ENCODE measurements at regions not wholly inside any gene's neighbourhood (a gene's known extent, or its start where the extent isn't known, plus 50 kb on each side); places are given as distances from the start of the nearest gene placed in this dataset.
"Not testable (repeated sequence)": the region's sequence is repeated elsewhere in the genome, so short reads cannot be mapped to it uniquely, and the experiment has no call there.

DNA sequence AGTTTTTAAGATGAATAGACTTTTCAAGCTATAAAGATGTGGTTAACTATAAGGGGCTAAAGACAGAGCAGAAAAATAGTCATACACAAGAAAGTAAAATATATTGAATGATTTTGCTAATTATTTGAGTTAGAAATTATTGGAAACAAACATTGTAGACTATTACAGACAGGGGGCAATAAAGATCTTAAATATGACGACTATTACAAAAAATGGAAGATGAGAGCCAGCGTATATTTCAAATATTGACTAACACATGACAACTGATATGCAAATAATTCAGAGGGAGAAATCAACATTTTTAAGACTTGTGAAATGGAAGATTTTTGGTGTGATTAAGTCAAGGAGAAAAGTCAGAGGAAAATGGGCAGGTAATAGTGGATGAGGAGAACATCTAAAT is 520.2 kb upstream of the NUDT12 start:
- no peak for DNase-seq
- intact Hi-C loops (cut with DNase I): no loop called here

DNA sequence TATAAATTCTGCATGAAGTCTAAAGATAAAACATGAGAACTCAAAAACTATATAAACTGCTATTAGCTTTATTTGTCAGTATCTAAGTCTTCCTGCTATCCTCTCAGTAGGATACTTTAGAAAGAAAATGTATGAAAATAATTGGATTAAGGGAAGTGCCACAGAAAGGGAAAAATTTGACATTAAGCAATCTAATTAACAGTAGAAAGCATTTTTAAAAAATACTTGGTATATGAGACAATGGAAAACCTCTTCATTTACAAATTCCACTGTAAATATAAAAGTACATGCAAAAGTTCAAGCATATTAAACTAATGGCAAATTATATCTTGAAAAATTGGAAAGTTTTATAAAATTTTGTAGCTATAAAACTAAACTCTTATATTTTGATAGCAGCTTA is 518.6 kb upstream of the NUDT12 start:
- intact Hi-C loops (cut with DNase I): no loop called here
- DNase-seq: no peak

DNA sequence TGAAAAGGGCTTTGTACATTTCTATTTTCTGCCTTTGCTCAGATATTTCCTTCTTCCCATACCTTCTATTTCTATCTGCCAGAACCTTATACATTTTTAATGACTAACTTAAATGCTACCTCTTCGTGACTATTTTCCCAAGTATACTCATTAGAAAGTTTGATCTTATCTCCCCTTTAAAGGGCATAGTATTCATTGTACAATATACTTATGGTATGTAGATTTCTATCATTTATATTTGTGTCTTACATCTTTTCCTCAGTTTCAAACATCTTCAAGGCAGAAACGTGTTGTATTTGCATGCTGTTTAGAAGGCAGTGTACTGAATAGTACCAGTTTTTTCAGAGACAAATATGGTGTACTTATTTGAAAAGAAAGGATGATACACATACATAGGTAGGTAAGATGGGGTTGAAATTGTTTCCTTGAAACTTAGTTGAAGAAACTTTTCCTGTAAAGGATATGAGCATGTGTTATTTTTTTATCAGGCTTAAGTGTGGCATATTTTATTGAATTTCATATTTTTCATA is 518.1 kb upstream of the NUDT12 start:
- DNase-seq: no peak
- intact Hi-C loops (cut with DNase I): no loop called here

DNA sequence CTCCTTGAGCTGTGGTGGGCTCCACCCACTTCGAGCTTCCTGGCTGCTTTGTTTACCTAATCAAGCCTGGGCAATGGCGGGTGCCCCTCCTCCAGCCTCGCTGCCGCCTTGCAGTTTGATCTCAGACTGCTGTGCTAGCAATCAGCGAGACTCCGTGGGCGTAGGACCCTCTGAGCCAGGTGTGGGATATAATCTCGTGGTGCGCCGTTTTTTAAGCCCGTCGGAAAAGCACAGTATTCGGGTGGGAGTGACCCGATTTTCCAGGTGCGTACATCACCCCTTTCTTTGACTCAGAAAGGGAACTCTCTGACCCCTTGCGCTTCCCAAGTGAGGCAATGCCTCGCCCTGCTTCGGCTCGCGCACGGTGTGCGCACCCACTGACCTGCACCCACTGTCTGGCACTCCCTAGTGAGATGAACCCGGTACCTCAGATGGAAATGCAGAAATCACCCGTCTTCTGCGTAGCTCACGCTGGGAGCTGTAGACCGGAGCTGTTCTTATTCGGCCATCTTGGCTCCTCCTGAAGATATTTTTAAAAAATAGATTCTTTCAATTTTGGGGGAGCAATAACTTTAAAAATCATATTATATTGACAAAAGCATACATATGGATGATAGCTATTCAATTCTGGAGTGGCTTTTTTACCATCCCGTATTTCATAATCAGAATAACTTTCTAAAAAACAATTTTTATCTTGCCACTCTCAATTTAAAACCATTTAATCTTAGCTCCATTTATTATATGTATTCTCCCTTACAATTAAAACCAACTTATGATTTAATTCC is 517.5 kb upstream of the NUDT12 start:
- DNase-seq; intact Hi-C loops (cut with DNase I): not testable (repeated sequence)

DNA sequence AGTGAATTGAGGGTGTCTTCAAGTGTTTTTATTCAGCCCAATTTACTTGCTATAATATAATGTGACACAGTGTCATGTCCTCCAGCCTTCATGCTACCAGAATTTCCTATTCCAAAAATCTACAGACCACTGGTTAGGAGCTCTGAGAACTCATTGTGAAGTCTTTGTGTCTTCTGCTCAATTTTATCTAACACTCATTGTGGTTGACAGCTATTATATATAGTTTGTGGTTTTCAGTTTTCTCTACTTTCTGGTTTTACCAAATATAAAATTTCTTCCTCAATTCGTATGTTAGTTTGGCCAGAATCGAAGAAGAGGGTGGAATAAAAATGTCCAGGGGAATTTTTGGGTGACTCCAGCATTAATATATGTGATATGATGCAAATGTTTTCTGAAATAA is 509.3 kb upstream of the NUDT12 start:
- DNase-seq: no peak
- intact Hi-C loops (cut with DNase I): no loop called here

DNA sequence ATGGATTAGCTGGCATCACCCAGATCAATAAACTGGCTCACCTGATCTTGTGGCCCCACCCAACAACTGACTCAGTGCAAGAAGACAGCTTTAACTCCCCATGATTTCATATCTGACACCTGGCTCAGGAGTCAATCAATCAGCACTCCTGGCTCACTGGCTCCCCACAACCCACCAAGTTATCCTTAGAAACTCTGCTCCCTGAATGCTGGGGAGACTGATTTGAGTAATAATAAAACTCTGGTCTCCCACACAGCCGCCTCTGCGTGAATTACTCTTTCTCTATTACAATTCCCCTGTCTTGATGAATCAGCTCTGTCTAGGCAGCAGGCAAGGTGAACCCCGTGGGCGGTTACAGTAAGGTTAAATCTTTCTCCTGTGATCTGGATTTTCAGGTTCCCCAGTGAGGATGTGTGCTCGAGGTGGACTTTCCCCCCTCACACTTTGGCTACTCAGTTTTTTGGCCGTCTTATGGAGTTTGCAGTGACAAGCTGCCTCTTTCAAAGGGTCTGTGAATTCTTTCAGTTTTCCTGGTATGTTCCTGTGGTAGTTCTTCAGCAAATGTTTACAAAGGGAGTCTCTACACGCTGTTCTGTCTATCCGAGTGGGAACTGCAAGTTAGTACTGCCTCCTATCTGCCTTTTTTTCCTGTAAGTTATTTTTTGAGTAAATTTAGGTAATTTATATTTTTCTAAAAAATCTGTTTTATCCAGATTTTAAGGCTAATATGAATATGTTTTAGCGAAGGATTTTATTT is 500.2 kb upstream of the NUDT12 start:
- intact Hi-C loops (cut with DNase I): no loop called here
- DNase-seq: no peak

DNA sequence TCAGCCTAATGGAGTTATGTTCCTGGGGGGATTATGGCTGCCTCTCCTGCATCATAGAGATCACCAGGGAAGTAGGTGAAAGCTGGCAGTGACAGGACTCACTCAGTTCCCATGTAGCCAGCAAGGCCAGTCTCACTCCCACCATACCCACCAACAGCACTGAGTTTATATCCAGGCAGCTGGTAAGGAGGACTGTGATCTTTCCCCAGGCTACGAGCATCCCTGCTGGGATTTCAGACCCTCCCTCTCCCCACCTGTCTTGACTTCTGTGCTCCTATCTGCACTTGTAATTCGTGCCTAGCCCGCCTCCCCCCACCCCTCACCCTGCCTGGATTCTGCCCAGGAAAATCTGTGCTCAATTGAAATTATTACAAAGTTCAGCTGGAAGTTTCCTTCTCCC is 499.1 kb upstream of the NUDT12 start:
- intact Hi-C loops (cut with DNase I): no loop called here
- DNase-seq: peak in 1 of 10 donors; percentile 35

DNA sequence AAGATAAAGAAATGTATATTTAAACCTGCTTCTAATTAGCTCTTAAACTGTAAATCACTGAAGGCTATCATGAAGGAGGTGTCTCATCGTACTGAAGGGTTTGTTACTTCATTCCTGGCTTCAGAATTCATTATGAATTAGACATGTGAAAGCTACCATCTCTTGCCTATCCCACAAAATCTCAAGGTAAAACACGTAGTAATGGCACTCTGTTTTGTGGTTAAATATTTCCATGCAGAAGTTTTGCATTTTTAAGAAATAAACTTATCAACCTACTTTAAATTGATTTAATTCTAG is 490.7 kb upstream of the NUDT12 start:
- intact Hi-C loops (cut with DNase I): no loop called here

DNA sequence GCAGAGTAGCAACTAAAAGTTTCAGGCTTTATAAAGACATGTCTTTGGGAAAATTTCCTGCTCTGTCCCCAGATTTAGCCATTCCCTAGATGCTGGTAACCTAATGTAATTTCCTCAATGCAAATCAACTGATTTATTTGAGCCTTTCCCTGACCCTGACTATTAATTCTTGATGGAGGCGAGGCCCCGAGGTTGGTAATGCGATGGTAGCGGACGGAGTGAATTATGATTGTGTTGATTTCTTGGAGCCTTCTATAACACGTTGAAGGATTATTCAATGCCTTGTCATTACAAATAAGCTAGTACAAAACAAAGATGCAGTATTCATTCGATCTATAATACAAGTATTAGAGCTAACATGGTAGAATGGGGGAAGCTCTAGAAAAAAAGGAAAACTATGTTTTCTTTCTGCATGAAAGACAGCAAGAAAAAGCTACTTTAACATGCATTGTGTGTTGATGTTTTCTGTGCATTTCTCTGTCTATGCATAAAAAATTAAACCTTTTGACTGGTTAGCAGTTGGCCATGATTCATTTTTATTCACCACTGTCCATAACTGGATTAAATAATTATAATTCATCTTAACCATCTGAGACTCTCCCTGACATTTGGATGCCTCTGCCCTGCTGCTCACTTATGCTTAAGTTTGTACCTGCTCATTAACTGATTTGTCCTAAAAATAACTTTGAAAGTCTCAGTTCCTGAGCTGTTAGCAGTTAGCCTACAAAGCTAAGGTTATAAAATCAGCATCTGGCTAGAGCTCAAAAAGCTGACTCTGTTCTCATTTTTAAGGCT is 490.2 kb upstream of the NUDT12 start:
- DNase-seq: no peak
- intact Hi-C loops (cut with DNase I): no loop called here

More for the DNA sequence above, 490.7 kb upstream of the NUDT12 start:
- DNase-seq: no peak

DNA sequence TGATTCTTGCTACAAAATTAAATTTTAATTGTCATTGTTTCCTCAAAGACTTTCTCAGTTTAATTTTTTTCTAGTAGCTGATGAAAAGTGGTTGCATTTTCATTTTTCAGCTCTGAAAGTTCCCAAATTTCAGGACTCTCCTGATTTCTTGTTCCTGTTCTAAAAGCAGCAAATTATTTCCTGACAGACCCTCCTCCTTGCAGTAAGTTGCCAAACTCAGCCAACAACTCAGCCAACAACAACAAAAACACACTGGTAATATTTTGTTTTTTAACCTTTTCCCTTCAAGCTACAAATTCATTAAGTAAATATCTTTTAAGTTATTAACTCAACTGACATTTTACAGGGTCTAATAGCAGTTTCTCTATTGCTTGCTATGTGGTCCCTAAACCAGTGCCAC is 487.8 kb upstream of the NUDT12 start:
- DNase-seq: no peak
- intact Hi-C loops (cut with DNase I): no loop called here

DNA sequence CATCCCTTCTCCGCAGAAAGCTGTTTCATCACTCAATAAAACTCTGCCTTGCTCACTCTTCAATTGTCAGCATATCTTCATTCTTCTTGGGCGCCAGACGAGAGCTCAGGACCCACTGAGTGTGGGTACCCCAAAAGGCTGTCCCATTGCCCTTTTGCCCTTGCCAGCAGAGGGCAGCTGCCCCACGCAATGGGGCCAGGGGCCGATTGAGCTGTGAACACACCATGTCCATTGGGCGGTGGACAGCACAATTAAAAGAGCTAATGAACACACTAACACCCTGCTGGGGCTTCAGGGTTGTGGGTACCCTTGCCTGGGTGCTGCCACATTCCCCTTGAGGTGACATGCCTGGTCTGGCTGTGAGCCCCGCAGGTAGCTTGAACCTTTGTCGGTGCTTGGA is 487.2 kb upstream of the NUDT12 start:
- DNase-seq: peak in 1 of 10 donors; percentile 40
- intact Hi-C loops (cut with DNase I): no loop called here

DNA sequence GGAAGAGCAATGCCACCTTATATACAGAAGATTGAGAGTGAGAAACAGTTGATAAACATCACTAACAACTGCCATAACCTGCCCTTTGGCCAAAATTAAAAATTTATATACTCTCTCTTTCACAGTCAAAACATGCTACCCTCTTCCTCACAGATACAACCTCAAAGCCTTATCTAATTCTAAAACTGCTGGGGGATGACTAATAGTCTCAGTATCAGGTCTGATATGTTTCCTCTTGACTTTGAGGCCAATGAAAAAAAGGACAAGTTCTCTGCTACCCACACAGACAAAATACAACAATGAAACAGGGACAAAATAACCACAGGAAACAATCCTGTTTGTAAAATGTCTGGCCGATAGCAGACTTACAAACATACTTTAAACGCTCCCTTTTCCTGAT is 485.6 kb upstream of the NUDT12 start:
- DNase-seq: no peak
- intact Hi-C loops (cut with DNase I): no loop called here

DNA sequence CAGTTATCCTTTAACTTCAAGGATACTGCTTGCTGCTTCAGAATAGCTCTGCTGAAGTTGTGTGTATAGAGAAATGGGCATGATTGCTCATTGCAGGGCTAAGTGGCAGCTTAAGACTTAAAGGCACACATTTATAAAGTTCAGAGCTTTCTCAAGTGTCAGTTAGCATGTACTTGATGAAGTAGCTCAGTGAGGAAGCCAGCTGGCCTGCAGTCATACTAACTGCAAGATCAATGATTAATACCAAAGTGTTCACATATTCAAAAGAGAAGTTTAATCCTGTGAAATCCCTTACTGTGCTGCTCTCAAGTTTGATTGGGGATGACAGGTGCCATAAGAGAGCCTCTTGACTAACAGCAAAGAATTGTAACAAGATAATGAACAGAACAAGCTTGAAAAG is 483.4 kb upstream of the NUDT12 start:
- intact Hi-C loops (cut with DNase I): no loop called here
- no peak for DNase-seq

DNA sequence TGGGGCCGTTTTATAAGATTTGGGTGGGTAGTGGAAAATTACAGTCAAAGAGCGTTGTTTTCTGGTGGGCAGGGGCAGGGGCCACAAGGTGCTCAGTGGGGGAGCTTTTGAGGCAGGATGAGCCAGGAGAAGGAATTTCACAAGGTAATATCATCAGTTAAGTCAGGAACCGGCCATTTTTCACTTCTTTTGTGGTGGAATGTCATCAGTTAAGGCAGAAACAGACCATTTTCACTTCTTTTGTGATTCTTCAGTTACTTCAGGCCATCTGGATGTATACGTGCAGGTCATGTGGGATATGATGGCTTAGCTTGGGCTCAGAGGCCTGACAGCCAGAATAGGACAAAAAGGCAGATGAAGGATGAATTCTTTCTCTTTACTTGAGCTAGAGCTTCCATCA is 477.3 kb upstream of the NUDT12 start:
- DNase-seq; intact Hi-C loops (cut with DNase I): not testable (repeated sequence)

DNA sequence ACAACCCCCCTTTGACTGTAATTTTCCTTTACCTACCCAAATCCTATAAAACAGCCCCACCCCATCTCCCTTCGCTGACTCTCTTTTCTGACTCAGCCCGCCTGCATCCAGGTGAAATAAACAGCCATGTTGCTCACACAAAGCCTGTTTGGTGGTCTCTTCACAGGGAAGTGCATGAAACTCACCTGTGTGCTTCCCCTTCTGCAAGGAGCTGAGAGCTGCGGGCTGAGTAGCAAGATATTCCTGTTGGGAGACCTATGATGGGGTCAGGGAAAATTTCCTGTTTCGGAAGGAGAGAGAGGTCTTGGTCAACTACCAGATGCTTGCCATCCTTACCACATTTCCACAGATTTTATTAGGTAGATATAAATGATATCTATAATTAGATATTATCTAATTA is 474.5 kb upstream of the NUDT12 start:
- intact Hi-C loops (cut with DNase I); DNase-seq: not testable (repeated sequence)

DNA sequence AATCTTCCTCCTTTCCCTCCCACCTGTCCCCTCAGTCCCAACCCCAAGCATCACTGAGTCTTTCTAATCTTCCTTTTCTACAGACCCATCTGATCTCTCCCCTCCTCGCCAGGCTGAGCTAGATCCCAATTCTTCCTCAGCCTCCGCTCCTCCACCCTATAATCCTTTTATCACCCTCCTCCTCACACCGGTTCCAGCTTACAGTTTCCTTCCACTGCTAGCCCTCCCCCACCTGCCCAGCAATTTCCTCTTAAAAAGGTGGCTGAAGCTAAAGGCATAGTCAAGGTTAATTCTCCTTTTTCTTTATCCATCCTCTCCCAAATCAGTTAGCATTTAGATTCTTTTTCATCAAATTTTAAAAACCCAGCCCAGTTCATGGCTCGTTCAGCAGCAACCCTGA is 470.6 kb upstream of the NUDT12 start:
- intact Hi-C loops (cut with DNase I); DNase-seq: not testable (repeated sequence)

DNA sequence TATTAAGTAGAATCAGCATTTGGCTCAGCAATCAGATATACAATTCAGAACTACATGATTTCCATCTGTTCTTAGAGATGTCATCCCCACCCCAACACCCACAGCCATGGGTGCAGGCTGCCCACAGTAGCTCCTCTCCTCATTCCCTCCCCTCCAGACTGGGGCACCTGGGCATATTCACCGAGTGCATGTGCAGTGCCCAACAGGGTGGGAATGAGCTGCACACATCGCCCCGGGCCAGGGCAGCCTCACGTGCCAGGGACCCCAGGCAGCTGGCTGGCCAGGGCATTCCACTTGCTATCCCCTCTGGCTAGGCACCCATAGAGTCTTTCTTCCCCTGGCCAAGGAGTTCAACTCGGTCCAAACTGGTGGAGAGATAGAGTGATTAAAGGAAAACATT is 461.9 kb upstream of the NUDT12 start:
- intact Hi-C loops (cut with DNase I): no loop called here
- DNase-seq: peak in 2 of 10 donors; percentile 75 to 76

DNA sequence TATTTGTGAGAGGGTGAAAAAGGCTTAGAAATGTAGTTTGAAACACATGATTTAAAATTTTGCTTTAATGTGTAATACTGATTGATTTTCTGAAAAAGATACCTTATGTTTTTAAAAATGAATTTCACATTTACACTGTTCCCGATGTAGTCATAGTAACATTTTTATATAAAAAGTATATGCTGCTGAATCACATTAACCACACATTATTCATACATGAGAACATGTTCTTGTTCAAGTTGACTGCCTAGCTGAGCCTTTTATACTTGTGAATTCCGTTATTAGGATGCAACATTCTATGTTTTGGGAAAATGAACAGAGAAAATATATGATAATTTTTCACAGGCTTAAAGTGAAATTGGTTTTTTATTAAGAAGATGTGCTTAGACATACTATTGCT is 461.1 kb upstream of the NUDT12 start:
- intact Hi-C loops (cut with DNase I): no loop called here
- DNase-seq: no peak

DNA sequence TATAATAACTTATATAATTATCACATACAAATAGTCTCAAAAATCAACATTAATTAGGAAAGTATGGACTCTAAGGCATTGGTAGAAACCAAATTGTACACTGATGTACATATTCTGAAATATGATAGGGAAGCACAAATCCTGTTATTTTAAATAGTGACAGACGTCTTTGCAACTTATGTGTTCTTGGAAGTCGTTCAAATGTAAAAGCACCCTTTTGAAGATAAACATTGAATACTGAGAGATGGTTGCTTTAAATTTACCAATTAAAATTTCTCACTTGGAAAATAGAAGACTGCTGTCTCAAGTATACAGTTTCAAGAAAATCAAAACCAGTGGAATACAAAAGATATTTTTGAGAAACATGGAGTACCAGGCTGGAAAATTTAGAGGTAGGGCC is 457.4 kb upstream of the NUDT12 start:
- no peak for DNase-seq
- intact Hi-C loops (cut with DNase I): no loop called here

DNA sequence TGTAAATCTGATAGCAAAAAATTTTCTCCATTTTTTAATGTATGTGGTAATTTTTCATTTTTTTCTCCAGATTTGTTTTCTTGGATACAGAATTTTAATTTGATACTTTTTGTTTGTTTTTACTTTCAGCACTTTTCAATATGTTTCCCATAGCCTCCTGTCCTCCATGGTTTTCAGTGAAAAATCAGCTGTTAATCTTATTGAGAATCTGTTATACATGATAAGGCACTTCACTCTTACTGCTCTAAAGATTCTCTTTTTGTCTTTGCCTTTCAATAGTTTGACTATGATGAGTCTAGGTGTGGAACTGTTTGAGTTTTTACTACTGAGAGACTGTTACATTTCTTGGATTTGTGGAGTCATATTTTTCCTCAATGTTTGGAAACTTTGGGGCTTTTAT is 455.7 kb upstream of the NUDT12 start:
- intact Hi-C loops (cut with DNase I): no loop called here
- DNase-seq: no peak

DNA sequence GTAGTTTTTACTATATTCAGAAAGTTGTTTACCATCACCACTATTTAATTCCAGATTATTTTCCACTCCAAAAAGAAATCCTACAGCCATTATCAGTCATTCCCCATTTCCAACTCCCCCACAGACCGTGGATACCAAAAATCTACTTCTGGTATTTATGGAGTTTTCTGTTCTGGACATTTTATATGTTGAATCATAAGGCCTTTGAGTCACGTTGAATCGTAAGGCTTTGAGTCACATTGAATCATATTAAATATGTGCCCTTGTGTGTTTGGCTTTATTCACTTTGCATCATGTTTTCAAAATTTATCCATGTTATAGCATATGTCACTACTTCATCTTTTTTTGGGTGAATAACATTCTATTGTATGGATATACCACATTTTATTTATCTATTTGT is 454.1 kb upstream of the NUDT12 start:
- intact Hi-C loops (cut with DNase I): no loop called here
- no peak for DNase-seq
